ENCODE measurements at regions not wholly inside any gene's neighbourhood (a gene's known extent, or its start where the extent isn't known, plus 50 kb on each side); places are given as distances from the start of the nearest gene placed in this dataset.
"Not testable (repeated sequence)": the region's sequence is repeated elsewhere in the genome, so short reads cannot be mapped to it uniquely, and the experiment has no call there.

- DNase-seq = no peak
These were observed 54.4 kb upstream of the IQCM start for GRCh38 chr4:149870008-149870407.

- no peak for DNase-seq
These were observed 66.1 kb upstream of the IQCM start for GRCh38 chr4:149881744-149882143.

- DNase-seq = no peak
These were observed 66.6 kb upstream of the IQCM start for GRCh38 chr4:149882251-149882650.

GRCh38 chr4:149884046-149884445 is 68.4 kb upstream of the IQCM start:
- no peak for DNase-seq

- no peak for DNase-seq
These were observed 69.0 kb upstream of the IQCM start for GRCh38 chr4:149884529-149885181.

GRCh38 chr4:149885896-149886295 is 70.3 kb upstream of the IQCM start:
- DNase-seq = no peak

GRCh38 chr4:149886786-149887490 is 71.3 kb upstream of the IQCM start:
- no peak for DNase-seq

- no peak for DNase-seq
These were observed 74.3 kb upstream of the IQCM start for GRCh38 chr4:149889991-149890390.

- DNase-seq = no peak
These were observed 74.9 kb upstream of the IQCM start for GRCh38 chr4:149890531-149890930.

GRCh38 chr4:149891426-149891825 is 75.8 kb upstream of the IQCM start:
- no peak for DNase-seq

- DNase-seq = no peak
These were observed 80.8 kb upstream of the IQCM start for GRCh38 chr4:149896432-149896831.

GRCh38 chr4:149897783-149898182 is 82.1 kb upstream of the IQCM start:
- DNase-seq = peak; percentile 10

- DNase-seq = no peak
These were observed 85.5 kb upstream of the IQCM start for GRCh38 chr4:149901128-149901527.

- DNase-seq = no peak
These were observed 86.6 kb upstream of the IQCM start for GRCh38 chr4:149902242-149902641.

GRCh38 chr4:149910177-149910576 is 94.5 kb upstream of the IQCM start:
- no peak for DNase-seq

GRCh38 chr4:149910604-149911350 is 95.1 kb upstream of the IQCM start:
- no peak for DNase-seq

- DNase-seq = no peak
These were observed 95.7 kb upstream of the IQCM start for GRCh38 chr4:149911354-149911753.

- DNase-seq = no peak
These were observed 96.4 kb upstream of the IQCM start for GRCh38 chr4:149912000-149912399.

- no peak for DNase-seq
These were observed 98.8 kb upstream of the IQCM start for GRCh38 chr4:149914119-149915115.

GRCh38 chr4:149915735-149916134 is 100.1 kb upstream of the IQCM start:
- not testable (repeated sequence) for DNase-seq

GRCh38 chr4:149923736-149924135 is 108.1 kb upstream of the IQCM start:
- no peak for DNase-seq

- DNase-seq = no peak
These were observed 111.9 kb upstream of the IQCM start for GRCh38 chr4:149927514-149927913.

GRCh38 chr4:149928507-149928906 is 112.9 kb upstream of the IQCM start:
- no peak for DNase-seq
